AG04450 (cell line): ENCODE measurements at regions not wholly inside any gene's neighbourhood (a gene's known extent, or its start where the extent isn't known, plus 50 kb on each side); places are given as distances from the start of the nearest gene placed in this dataset.
"Not testable (repeated sequence)": the region's sequence is repeated elsewhere in the genome, so short reads cannot be mapped to it uniquely, and the experiment has no call there.

Experiments
- CTCF ChIA-PET: fragments of 300-600, 350-600 bp; formaldehyde crosslinking; extraction: SDS; loops from one replicate; lab custom pipeline; 2022; ENCODE audit warnings: antibody characterized with exemption, inconsistent platforms; lab: Charles Lee
- POLR2A ChIA-PET: fragments of 350-600 bp; formaldehyde crosslinking; extraction: SDS; loops from one replicate; lab custom pipeline; 2021; ENCODE audit warnings: antibody characterized with exemption, inconsistent platforms; lab: Yijun Ruan, JAX
- DNase-seq: peaks from one replicate; pipeline ENCODE4 v3.0.0-alpha.2; 2011; ENCODE audit warnings: low read depth, low spot score
- H3K27ac ChIP-seq: one replicate; pipeline ENCODE4 v1.5.1; 2012; ENCODE audit warnings: low read depth, low read length, control low read depth
- H3K27me3 ChIP-seq: one replicate; pipeline ENCODE4 v1.6.0; 2012; ENCODE audit warnings: low read length; ENCODE audit not compliant: control insufficient read depth, insufficient read depth
- H3K4me3 ChIP-seq: 2 replicates; pipeline ENCODE4 v1.5.1; 2011; ENCODE audit warnings: mild to moderate bottlenecking, low read depth, low read length, control low read depth
- H3K9me3 ChIP-seq: 2 replicates; pipeline ENCODE4 v1.5.1; 2012; ENCODE audit warnings: low read length; ENCODE audit not compliant: control insufficient read depth, insufficient read depth
- CTCF ChIP-seq: IDR thresholded peaks from 2 replicates; pipeline ENCODE4 v1.5.1; 2011; ENCODE audit warnings: low read depth, low read length, control low read depth, inconsistent platforms

- H3K27ac ChIP-seq = no peak overlapping the region
- H3K9me3 ChIP-seq = 0 out of 2 replicates have a peak, but pooled peaks cover 3% of the 10 kb centered on the region
- H3K27me3 ChIP-seq = no peaks in the 10 kb centered on the region
- no peak for TF ChIP-seq CTCF
- H3K4me3 ChIP-seq = no peak overlapping the region
- POLR2A ChIA-PET = no interaction called here
- no peak for DNase-seq
- CTCF ChIA-PET = no interaction called here
Measured at GRCh38 chr18:27520401-27520800, 335.3 kb upstream of the CHST9 start.

DNA sequence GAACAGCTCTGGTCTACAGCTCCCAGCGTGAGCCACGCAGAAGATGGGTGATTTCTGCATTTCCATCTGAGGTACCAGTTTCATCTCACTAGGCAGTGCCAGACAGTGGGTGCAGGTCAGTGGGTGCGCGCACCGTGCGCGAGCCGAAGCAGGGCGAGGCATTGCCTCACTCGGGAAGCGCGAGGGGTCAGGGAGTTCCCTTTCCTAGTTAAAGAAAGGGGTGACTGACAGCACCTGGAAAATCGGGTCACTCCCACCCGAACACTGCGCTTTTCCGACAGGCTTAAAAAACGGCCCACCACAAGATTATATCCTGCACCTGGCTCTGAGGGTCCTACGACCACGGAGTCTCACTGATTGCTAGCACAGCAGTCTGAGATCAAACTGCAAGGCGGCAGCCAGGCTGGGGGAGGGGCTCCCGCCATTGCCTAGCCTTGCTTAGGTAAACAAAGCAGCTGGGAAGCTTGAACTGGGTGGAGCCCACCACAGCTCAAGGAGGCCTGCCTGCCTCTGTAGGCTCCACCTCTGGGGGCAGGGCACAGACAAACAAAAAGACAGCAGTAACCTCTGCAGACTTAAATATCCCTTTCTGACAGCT, 325.0 kb upstream of the CHST9 start:
- H3K27ac ChIP-seq, H3K9me3 ChIP-seq, H3K4me3 ChIP-seq, POLR2A ChIA-PET, DNase-seq, H3K27me3 ChIP-seq, CTCF ChIA-PET: not testable (repeated sequence)

DNA sequence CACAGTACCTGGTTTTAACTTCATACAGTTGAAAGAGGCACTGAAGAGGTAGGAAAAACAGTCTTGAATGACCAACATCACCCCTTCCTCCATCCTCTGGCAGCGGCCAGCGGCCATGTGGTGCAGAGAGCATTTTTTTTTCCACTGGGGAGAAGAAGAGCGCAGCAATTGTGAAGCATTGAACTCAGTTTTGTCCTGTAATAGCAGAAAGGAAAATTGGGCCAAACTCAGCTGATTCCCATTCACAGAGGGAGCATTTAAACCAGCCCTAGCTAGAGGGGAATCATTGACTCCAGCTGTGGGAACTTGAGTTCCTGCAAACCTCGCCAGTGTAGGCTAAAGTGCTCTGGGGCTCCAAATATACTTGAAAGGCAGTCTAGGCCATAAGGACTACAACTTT, 316.6 kb upstream of the CHST9 start:
- Histone ChIP-seq H3K4me3 (no peak overlapping the region), H3K27ac (no peak overlapping the region), H3K27me3 (no peaks in the 10 kb centered on the region), H3K9me3 (peaks cover 22% of the 10 kb centered on the region)
- POLR2A ChIA-PET = no interaction called here
- no peak for DNase-seq
- no peak for TF ChIP-seq CTCF
- CTCF ChIA-PET = no interaction called here

GRCh38 chr18:27500531-27500930, 315.4 kb upstream of the CHST9 start:
- no peak overlapping the region for H3K4me3 ChIP-seq
- POLR2A ChIA-PET = no interaction called here
- no peak overlapping the region for H3K27ac ChIP-seq
- TF ChIP-seq CTCF = no peak
- H3K9me3 ChIP-seq = peaks cover 22% of the 10 kb centered on the region
- no peak for DNase-seq
- H3K27me3 ChIP-seq = no peaks in the 10 kb centered on the region
- CTCF ChIA-PET = no interaction called here

GRCh38 chr18:27497246-27497645, 312.1 kb upstream of the CHST9 start:
- ChIA-PET POLR2A (no interaction called here), CTCF (no interaction called here)
- Histone ChIP-seq H3K4me3 (no peak overlapping the region), H3K27ac (no peak overlapping the region), H3K27me3 (no peaks in the 10 kb centered on the region), H3K9me3 (peaks cover 14% of the 10 kb centered on the region)
- no peak for DNase-seq
- no peak for TF ChIP-seq CTCF
